Activated T-cell treated with anti-CD3 and anti-CD28 coated beads for 48 hours (primary cell): ENCODE measurements at regions not wholly inside any gene's neighbourhood (a gene's known extent, or its start where the extent isn't known, plus 50 kb on each side); places are given as distances from the start of the nearest gene placed in this dataset.

Experiments
- DNase-seq: peaks from one replicate; pipeline ENCODE4 v3.0.0-alpha.2; 2020; ENCODE audit warnings: low read depth

GRCh38 chr4:24419181-24420034 is 164.9 kb downstream of the DHX15 start:
- peak; percentile 50 for DNase-seq

GRCh38 chr4:24417206-24417605 is 167.1 kb downstream of the DHX15 start:
- no peak for DNase-seq

DNA sequence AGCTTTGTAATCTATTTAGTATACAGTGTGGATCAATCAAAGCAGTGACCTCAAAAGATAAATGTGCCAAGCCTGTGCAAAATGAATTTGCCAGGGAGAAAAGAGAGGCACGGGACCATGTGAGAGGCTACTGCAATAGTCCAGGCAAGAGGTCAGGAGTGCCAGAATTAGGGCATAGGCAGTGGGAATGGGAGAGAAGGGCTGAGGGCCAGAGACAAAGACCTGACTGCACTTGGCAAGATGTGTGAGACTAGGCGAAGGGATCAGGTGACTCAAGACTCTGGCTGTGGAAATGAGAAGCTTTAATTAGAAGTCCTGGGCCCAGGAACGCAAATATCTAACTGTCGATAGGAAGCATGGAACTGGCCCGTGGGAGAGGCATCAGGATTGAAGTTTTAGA is 168.1 kb downstream of the DHX15 start:
- DNase-seq: no peak

DNA sequence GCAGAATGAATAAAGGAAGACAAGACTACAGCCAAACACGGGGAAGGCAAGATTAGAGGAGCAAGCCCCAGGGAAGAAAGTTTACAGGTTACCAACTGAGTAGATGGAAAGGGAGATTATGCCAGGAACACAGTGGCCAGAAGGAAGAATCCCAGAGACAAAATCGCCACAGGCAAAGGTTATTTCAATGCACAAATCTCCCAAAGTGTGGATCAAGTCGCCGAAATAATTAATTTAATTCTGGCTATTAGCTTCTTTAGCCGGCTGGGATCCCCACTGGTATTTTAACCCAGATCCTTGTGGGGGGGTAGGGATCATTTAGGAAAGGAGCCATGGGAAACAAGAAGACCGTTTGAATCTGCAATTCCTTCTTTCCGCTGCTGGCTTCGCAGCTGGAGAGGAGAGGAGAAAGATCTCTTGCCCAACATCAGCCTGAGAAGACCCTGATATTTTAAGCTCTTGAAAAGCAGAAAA is 171.0 kb downstream of the DHX15 start:
- no peak for DNase-seq

DNA sequence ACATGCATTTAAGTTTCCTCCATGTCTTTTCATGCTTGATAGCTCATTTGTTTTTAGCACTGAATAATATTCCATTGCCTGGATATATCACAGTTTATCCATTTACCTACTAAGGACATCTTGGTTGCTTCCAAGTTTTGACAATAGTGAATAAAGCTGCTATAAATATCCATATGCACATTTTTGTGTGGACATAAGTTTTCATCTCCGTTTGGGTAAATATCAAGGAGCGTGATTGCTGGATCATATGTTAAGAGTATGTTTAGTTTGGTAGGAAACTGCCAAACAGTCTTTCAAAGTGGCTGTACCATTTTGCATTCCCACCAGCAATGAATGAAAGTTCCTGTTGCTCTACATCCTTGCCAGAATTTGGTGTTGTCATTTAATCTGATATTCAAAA is 172.5 kb downstream of the DHX15 start:
- DNase-seq: no peak

- no peak for DNase-seq
Observed at GRCh38 chr4:24411299-24411698, 173.1 kb downstream of the DHX15 start.

- no peak for DNase-seq
Observed at GRCh38 chr4:24408640-24409039, 175.7 kb downstream of the DHX15 start.

DNA sequence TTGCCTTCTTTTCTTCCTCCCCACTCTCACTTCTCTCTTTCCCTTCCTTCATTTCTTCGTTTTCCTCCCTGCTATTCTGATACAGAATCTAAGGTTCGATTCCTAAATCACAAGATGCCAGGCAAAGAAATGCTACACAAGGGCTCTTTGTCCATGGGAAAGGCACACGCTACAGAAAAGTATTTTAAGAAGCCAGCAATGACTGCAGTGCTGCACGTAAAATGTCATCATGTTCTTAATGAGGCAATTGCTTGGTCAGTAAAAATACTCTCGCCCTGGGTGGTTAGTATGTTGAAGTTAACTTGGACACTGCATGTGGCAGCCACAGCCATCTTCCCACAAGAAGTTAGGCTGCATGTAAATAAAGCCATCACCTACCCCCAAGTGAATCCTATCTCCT is 178.4 kb downstream of the DHX15 start:
- no peak for DNase-seq

DNA sequence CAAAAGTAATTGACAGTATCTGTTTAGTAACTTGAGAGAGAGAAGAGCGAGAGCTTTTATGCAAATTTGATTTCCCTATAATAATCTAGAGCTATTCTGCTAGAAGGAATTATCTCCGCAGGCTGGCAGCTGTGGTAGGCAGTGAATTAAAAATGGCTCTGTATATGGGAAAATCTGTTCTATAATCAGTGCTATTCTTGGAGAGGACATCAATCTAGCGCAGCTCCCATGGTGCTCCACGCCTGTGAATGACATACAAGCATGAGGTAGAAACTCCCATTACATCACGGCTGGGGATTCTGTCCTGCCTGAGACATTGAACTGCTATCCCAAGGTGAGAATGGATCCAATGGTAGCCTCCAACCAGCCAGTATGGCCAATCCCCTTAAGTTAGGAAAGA is 179.0 kb downstream of the DHX15 start:
- DNase-seq: no peak

DNA sequence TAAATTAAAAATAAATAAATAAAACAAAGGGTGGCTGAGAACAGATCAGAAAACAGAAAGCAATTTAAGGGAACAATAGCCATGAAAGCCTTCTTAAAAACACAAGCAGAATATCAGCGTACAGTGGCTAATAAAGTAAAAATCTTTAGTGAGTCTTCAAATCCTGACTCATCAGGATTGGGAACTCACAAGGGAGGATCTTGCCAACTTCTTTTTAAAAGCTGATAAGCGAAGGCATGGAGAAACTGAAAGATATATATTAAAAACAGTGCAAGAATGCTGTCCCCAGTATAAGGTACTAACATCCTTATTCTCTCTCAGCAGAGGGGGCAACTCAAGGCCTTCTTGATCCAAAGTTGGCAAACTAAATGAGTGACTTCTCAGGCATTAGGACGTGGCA is 180.1 kb downstream of the DHX15 start:
- no peak for DNase-seq

GRCh38 chr4:24403265-24403664 is 181.1 kb downstream of the DHX15 start:
- no peak for DNase-seq

- no peak for DNase-seq
Observed at GRCh38 chr4:24400537-24400936, 183.8 kb downstream of the DHX15 start.

DNA sequence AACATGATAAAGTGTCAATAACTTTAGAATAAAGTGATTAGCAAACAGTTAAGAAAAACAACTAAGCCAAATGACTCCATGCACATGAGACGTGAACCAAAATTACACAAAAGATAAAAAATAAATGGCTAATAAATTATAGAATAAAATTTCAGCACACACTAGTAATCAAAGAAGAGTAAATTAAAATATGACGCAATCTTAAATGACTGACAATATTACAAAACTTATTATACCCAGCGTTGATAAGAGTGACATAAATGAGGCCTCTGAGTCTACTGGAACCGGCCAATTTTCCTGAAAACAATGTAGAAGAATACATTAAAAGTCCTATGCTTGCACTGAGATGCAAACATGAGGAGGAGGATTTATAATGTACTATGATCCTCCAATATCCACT is 187.4 kb downstream of the DHX15 start:
- no peak for DNase-seq

- no peak for DNase-seq
Observed at GRCh38 chr4:24395937-24396336, 188.4 kb downstream of the DHX15 start.

DNA sequence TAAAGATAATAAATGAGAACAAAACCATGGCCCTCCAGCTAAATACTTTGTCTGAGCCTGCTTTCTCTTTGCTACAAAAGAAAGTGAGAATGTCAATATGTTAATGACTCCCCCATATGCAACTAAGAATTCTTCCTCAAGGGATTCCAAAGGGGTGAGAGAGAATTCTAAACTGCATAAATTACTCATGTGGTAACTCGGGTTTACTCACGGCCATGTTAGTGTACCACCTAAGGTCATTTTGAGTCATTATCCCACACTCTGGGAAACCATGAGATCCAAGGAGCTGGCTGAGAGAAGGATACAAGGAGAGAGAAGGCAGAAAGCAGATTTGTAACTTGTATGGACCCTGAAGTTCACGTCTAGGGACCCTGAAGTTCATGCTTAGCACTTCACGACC is 190.3 kb downstream of the DHX15 start:
- DNase-seq: no peak

GRCh38 chr4:24392613-24393012 is 191.7 kb downstream of the DHX15 start:
- no peak for DNase-seq

DNA sequence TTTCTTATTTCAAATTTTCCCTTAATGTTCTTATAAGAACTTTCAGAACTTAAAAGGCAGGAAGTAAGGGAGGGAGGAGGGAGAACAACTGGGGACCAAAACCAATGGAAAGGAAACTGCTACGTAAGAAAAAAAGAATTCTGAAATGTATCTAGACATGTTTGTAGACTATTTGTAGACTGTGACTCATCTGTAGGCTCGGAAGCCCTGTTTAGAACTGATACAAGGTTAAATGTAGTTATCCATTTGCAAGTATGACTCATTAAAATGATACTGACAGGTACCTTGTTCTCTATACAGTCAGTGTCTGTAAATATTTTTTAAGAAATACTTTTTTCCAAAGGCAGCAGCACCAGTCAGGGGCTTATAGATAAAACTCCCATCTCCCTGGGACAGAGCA is 202.0 kb downstream of the DHX15 start:
- DNase-seq: no peak

- DNase-seq: no peak
Observed at GRCh38 chr4:24380957-24381665, 203.2 kb downstream of the DHX15 start.

DNA sequence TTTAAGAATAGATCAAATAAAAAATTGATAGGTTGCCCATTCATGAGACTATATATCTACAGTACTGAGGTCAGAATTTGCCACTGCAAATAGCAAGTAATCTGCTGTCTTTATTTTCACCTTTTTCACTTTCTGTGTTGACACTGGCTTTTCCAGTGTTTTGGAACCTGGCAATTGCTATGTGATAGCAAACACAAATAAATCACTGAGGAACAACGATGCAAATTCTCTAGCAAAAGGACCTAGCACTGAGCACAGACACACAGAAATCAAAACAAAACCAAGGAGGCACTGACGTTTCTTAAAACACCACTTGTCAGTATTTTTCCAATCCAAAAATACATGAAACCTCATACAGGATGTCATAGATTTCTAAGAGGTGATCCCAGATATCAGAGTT is 210.7 kb downstream of the DHX15 start:
- DNase-seq: no peak

GRCh38 chr4:24372881-24373280 is 211.5 kb downstream of the DHX15 start:
- no peak for DNase-seq

GRCh38 chr4:24372341-24372740 is 212.0 kb downstream of the DHX15 start:
- DNase-seq: no peak

- DNase-seq: no peak
Observed at GRCh38 chr4:24370421-24370820, 213.9 kb downstream of the DHX15 start.

DNA sequence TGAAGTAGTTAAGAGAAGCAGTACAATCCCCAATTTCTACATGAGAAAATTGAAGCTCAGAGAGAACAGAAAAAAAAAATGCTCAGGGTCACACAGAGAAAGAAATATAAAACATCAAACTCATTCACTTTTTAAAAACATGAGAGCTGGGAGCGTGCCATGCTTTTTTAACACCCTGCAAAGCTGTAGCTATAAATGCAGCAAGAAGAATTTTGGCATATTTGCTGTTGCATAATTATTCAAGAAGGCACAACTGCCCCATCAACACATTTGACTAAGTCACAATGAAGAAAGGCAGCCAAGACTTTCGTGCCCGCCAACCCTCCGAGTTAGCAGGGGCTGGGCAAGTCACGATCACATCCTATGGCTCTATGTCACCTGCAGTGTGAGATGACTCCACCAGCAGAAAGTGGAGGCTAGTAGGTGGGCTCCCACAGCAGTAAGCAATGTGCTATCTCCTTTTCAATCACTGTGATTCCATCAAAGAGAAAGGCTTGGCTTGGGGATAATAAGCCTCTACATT is 214.8 kb downstream of the DHX15 start:
- no peak for DNase-seq
